NCI-H1694 (cell line): ENCODE measurements at regions not wholly inside any gene's neighbourhood (a gene's known extent, or its start where the extent isn't known, plus 50 kb on each side); places are given as distances from the start of the nearest gene placed in this dataset.

Source experiments
- DNase-seq: peaks from one replicate; lab custom pipeline; 2025; lab: John Stamatoyannopoulos, UW

DNA sequence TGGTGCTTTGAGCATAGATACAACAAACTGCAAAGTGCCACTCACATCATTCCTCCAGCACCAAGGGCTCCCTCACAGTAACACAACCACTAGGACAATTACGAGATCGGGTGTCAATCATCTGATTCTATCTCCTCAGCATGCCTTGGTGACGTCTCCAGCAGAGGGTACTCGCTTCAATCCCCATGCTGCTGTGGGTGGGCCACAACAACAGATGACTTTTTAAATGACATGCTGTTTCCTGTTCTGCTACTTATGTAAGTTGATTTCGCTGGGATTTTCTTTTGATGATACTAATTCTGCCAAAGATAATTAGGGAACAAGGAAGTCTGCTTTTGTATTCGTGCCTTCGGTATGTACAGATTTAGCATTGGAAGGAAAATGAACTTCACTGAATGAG lies 1113.0 kb downstream of the BCL11A start:
- no peak for DNase-seq

DNA sequence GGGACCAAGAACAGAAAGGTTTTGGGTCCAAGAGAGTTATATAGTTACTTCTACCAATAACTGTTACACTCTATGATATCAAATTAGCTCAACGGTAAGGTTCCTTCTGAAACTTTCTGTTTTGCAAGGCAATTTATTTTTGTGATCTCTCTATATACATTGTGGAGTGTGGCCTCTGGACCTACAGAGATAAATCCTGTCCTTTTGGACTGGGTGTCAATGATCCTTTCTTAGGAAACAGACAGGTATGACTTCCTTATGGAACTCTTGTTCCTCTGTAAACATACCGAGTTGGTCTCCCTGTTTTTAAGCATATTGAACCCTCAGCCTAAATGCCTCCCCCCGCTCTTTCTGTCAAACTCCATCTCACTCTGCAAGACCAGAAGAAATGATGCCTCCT lies 1117.8 kb downstream of the BCL11A start:
- no peak for DNase-seq

DNA sequence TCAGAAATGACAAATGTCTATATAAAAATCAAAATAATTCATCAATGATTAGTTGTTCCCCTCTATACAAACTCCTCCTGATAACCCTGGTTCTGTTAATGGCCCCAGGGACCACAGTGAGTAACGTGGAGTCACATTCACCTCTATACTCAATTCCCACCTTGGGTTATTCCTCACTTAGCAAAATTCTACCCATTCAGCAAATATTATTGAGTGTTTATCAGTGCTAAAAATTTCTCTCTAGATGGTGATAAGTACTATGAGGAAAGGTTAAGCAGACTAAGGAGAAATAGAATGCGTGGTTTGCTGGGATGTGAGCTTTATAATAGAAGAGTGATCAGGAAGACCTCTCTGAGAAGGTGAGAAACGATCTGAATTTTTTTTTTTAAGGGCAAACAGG lies 1124.5 kb downstream of the BCL11A start:
- DNase-seq = no peak

DNA sequence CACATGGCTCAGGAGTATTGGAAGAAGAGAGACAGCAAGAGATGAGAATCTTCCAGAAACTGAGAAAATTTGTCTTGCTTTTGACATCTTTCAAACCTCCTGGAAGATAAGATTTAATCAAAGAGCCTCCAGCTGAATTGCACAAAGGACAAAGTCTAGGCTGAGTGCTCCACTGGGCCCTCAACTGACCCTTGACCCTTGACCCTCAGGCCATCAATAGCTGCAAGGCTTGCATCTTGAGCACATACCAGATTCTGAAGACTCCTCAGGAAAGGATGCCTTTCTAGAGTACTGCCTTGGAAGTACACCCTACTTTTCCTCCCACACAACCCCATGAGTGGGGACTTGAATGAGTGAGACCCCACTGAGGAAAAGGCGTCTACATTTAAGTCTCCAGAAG lies 1125.5 kb downstream of the BCL11A start:
- no peak for DNase-seq

- no peak for DNase-seq
These were observed 1128.2 kb downstream of the BCL11A start for GRCh38 chr2:59425247-59425646.

DNA sequence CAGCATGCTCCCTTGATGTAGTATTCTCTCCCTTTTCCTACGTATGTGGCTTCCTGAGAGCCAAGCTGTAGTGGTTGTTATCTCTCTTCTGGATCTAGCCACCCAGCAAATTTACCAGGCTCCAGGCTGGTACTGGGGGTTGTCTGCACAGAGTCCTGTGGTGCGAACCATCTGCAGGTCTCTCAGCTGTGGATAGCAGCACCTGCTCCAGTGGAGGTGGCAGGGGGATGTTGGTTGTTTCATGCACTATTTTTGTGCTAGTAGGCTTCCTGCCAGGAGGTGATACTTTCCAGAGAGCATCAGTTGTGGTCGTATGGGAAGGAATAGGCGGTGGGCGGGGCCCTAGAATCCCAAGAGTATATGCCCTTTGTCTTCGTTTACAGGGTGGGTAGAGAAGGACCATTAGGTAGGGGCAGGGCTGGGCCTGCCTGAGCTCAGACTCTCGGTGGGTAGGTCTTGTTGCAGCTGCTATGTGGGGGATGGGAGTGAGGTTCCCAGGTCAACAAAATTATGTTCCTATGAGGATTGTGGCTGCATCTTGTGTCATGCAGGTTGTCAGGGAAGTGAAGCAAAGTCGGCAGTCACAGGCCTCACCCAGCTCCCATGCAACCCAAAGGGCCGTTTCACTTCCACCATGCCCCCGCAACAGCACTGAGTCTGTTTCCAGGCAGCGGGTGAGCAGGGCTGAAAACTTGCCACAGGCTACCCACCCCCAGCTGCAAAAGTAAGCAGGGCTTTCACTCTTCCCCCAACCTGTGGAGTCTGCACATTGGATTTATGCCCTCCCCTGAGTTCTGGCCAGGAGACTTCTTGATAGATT lies 1139.5 kb downstream of the BCL11A start:
- DNase-seq = peak; percentile 71

DNA sequence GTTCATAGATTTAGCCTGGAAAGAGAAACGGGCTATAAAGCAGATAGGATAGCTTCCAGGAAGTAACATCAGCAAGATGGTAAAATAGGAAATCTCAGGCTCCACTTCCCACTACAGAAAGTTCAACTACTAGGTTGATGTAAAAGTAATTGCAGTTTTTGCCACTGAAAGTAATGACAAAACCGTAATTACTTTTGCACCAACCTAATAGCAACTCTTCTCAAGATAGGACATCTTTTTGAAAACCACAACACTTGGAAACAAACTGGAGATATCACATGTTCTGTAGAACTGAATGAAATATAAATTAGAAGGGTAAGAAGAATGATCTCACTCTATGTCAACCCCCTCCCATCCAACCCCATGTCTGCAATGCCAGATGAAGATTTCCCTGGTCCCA lies 1154.3 kb downstream of the BCL11A start:
- no peak for DNase-seq

DNA sequence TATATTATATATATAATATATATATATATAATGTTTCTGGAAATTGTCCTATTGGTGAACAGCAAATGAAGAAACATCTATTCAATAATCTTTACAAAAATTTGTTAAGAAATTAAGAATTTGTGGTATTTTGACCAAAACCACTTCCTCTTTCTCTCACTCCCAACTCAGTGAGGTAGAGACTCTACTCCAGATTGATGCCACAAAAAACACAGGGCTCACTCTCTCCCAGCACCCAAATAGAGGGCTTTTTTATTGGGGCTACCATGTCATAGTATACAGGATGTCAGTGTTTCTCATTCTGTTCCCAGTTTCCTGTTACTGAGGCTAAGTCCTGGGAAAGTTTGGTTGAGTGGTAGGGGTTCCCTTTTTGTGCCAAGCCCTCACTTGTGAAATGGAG lies 1155.4 kb downstream of the BCL11A start:
- DNase-seq = no peak

GRCh38 chr2:59395119-59395518 lies 1154.0 kb upstream of the FANCL start:
- DNase-seq = no peak

- no peak for DNase-seq
These were observed 1150.8 kb upstream of the FANCL start for GRCh38 chr2:59391896-59392295.

DNA sequence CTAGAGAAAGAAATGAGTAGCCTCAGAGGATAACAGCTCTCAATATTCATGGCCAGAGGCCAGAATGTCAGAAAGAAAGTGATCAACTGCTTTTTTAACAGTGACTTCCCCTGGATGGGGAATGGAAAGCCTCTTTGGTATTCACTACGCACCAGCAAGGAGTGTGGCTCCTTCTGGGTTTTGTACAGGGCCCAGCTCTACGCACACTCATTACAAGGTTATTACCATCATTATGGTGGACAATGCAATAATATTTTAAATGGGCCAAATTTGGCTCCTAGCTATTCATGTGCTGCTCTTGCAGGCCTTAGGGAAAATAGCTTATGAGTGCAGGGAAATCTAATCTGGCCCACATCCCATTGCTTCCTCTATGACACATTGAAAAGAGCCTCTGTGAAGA lies 1149.5 kb upstream of the FANCL start:
- DNase-seq = no peak

DNA sequence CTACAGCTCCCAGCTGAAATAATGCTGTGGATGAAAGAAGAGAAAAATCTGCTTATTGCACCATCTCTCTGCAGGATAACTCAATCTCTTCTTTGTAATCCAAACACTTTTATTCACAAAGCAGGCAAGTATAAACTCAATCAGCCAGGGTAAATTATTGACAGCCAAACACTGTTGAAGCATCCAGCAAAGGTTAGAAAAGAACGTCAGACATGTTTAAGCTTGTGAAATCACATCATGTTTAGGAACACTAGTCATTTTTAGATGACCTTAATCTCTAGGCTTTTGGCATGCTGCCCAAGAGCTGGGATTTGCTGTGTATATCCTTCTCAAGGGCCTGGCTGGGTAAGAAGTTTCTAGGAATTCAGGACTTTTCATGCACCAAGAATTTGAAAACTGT lies 1148.1 kb upstream of the FANCL start:
- DNase-seq = no peak

DNA sequence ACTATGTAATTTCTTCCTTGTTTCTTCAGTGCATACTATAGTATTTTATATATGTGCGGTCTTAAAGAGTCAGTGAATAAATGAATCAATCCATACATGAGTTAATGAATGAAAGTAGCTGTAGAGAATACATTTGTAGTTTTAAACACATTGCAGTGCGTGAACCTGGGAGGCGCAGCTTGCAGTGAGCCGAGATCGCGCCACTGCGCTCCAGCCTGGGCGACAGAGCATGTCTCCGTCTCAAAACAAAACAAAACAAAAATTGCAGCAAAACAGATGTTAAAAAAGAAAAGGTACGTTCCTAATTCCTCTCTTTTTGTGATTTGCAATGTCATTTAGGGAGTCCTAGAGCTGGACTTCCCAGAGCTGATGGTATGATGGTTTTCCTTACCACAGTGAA lies 1144.8 kb upstream of the FANCL start:
- DNase-seq = no peak

DNA sequence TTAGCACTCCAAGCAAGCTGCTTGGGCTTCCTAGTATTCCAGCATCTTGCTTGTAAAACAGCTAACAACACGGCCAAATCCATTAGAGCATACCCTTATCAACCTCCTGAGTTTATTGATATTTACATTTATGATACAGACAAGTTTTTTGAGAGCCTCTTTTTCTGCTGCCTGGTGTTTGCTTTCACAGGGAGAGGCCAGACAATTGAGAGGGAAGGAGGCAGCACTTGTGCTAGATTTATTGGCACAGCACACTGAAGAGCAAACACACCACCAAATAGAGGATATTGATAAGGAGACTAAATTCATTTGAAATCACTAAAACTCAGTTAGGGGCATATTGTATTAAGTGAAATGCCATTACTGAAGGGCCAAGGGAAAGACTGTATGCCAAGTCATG lies 1142.3 kb upstream of the FANCL start:
- no peak for DNase-seq

DNA sequence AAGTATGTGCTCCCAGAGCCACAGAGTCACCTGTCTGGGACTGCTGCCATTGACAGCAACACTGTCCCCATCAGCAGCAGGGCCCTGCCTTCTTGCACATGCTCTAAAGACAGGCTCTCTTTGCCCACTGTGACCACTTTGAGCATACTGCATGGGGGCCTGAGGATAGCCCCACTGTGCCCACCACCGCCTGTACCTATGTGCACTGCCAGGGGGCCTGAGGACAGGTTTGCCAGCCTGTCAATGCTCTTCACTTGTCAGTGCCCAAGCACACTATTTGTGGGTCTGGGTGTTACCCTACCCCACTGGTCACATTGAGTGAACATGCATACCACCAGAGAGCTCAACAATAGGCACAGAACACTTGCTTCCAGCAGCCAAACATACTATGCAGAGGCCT lies 1137.0 kb upstream of the FANCL start:
- DNase-seq = no peak

DNA sequence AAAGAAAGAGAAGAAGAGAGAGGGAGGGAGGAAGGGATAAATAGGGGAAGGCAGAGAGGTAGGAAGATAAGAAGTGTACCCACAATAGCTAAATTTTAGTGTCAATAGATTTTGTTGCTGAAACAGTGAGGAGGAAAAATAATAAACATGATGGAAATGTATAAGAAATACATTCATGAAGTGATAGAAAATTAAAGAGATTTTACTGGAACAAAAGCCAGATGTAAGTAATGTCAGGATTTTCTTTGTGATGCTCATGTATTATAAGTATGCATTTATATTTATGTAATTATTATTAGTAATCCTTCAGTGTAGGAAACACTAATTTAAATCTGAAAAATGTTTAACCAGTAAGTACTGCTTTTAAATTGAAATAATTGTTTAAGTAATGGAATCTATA lies 1125.2 kb upstream of the FANCL start:
- no peak for DNase-seq

DNA sequence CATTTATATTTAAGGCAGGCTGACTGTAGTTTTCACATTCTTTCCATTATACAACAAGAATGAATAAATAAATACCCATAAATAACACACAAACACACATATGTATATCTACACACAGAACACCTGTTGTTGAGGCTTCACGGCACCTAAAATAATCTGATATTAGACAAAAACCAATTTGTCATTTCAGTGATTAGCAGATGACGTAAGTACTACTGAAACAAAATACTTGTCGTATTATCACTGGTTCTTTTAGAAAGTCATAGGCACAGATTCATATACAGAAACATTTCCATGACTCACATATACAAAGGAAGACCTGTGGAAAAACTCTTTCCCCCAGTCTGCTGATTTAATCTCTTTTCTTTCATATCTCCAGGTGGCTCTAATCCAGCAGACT lies 1113.4 kb upstream of the FANCL start:
- DNase-seq = no peak

GRCh38 chr2:59353306-59353921 lies 1112.3 kb upstream of the FANCL start:
- no peak for DNase-seq

DNA sequence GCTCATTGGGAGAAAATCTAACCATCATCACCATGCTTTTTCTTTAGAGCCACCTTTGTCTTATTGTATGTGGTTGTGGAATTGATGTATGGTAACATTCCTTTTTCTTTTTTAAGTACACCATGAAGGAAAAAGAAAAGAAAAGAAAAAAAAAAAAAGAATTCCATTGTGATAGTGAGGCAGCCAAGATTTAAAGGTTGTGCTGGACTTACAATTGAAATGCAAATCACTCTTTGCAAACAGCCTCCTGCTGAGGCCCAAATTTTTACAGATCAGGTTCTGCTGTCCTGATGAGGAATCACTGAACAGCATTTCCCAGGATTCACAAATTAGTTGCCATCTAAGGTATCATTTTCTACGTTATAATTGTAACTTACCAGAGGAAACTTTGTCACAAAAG lies 1101.0 kb upstream of the FANCL start:
- DNase-seq = no peak

GRCh38 chr2:59339837-59340207 lies 1098.7 kb upstream of the FANCL start:
- no peak for DNase-seq

- DNase-seq = no peak
These were observed 1098.2 kb upstream of the FANCL start for GRCh38 chr2:59339121-59339836.

- no peak for DNase-seq
These were observed 1091.9 kb upstream of the FANCL start for GRCh38 chr2:59333007-59333406.
